H1 (cell line): ENCODE measurements at regions not wholly inside any gene's neighbourhood (a gene's known extent, or its start where the extent isn't known, plus 50 kb on each side); places are given as distances from the start of the nearest gene placed in this dataset.

ENCODE experiments used
- CTCF ChIA-PET: fragments of 300-600 bp; sonication (Branson Sonifier 250); formaldehyde crosslinking; loops from one replicate; lab custom pipeline; 2021; ENCODE audit not compliant: partially characterized antibody; lab: Charles Lee
- POLR2A ChIA-PET: fragments of 300-600 bp; sonication (Branson Sonifier 250); formaldehyde crosslinking; loops from one replicate; lab custom pipeline; 2021; ENCODE audit warnings: inconsistent platforms; ENCODE audit not compliant: partially characterized antibody; lab: Charles Lee
- DNase-seq, 2 experiments: peaks; one replicate each; pipeline versions ENCODE4 v3.0.0 to v3.0.0-alpha.2; 2010 to 2022; ENCODE audit warnings: low spot score in 2 of 2, low read depth in 1 of 2, mixed read lengths in 1 of 2
- FAIRE-seq: peaks from 2 replicates; lab custom pipeline; 2011; peaks lifted over from hg19 to GRCh38; lab: Jason Lieb, UNC
- H2AFZ ChIP-seq: 2 replicates; pipeline ENCODE4 v1.8.1; 2012; ENCODE audit warnings: low read length, inconsistent platforms
- H2AK5ac ChIP-seq: 2 replicates; pipeline ENCODE4 v1.6.1; 2013; ENCODE audit warnings: low read depth, low read length
- H2BK120ac ChIP-seq: replicated peaks from 2 replicates; pipeline ENCODE3; 2013; ENCODE audit warnings: low read depth, low read length, inconsistent platforms
- H2BK12ac ChIP-seq: 2 replicates; pipeline ENCODE4 v1.6.1; 2013; ENCODE audit warnings: low read depth, low read length
- H2BK15ac ChIP-seq: 2 replicates; pipeline ENCODE4 v1.6.1; 2013; ENCODE audit warnings: low read length
- H2BK20ac ChIP-seq: 2 replicates; pipeline ENCODE4 v1.6.1; 2013; ENCODE audit warnings: low read length
- H2BK5ac ChIP-seq: 2 replicates; pipeline ENCODE4 v1.6.1; 2013; ENCODE audit warnings: low read depth, low read length
- H3K14ac ChIP-seq: 2 replicates; pipeline ENCODE4 v1.6.1; 2013; ENCODE audit warnings: inconsistent platforms; ENCODE audit not compliant: insufficient read length
- H3K18ac ChIP-seq: 2 replicates; pipeline ENCODE4 v1.6.1; 2013; ENCODE audit warnings: low read length; ENCODE audit errors: extremely low read depth
- H3K23ac ChIP-seq: 2 replicates; pipeline ENCODE4 v1.6.1; 2013; ENCODE audit warnings: inconsistent platforms; ENCODE audit not compliant: insufficient read length
- H3K23me2 ChIP-seq: 2 replicates; pipeline ENCODE4 v1.6.1; 2013; ENCODE audit warnings: low read depth, low read length
- H3K27ac ChIP-seq: 2 replicates; pipeline ENCODE4 v1.6.1; 2011; ENCODE audit warnings: low read depth, low read length, inconsistent platforms
- H3K27me3 ChIP-seq, 4 experiments: replicated peaks in 1 of 4; 1 replicate in 1 of 4; 2 replicates in 3 of 4; pipeline versions ENCODE4 v1.6.1 to v1.8.1; 2011 to 2013; ENCODE audit warnings: low read length in 3 of 4, mild to moderate bottlenecking in 3 of 4, inconsistent platforms in 2 of 4, mixed read lengths in 2 of 4, moderate library complexity in 1 of 4; ENCODE audit not compliant: control insufficient read depth in 3 of 4, insufficient read depth in 3 of 4; ENCODE audit errors: extremely low read depth in 1 of 4
- H3K36me3 ChIP-seq, 4 experiments: 2 replicates each; pipeline versions ENCODE4 v1.6.1 to v1.8.1; 2011 to 2013; ENCODE audit warnings: mild to moderate bottlenecking in 4 of 4, low read length in 3 of 4, moderate library complexity in 2 of 4, control low read depth in 1 of 4, inconsistent platforms in 1 of 4; ENCODE audit not compliant: insufficient read depth in 4 of 4, control insufficient read depth in 2 of 4
- H3K4ac ChIP-seq: replicated peaks from 2 replicates; pipeline ENCODE3; 2013; ENCODE audit warnings: low read length, low read depth, mixed read lengths, inconsistent platforms; ENCODE audit not compliant: insufficient read length
- H3K4me1 ChIP-seq, 4 experiments: replicated peaks in 1 of 4; 1 replicate in 1 of 4; 2 replicates in 3 of 4; pipeline versions ENCODE4 v1.6.1 to v1.8.1; 2011 to 2013; ENCODE audit warnings: low read length in 3 of 4, inconsistent platforms in 2 of 4, mixed read lengths in 1 of 4; ENCODE audit not compliant: insufficient read depth in 4 of 4, control insufficient read depth in 3 of 4
- H3K4me2 ChIP-seq, 2 experiments: 2 replicates each; pipeline versions ENCODE4 v1.6.1 to v1.8.1; 2011 to 2013; ENCODE audit warnings: low read depth in 2 of 2, low read length in 2 of 2, control low read depth in 1 of 2, inconsistent platforms in 1 of 2, mild to moderate bottlenecking in 1 of 2; ENCODE audit not compliant: insufficient read depth in 1 of 2
- H3K4me3 ChIP-seq, 4 experiments: fragments of 200-600, 300-600 bp in 1 of 4; sonication (generic), shearing (Covaris generic), sonication (Bioruptor Twin) in 1 of 4; 2 replicates each; pipeline versions ENCODE4 v1.5.1 to v1.8.1; 2011 to 2016; ENCODE audit warnings: low read length in 4 of 4, low read depth in 3 of 4, control low read depth in 2 of 4, inconsistent platforms in 2 of 4, mild to moderate bottlenecking in 2 of 4, mixed read lengths in 1 of 4, moderate library complexity in 1 of 4; ENCODE audit not compliant: insufficient read depth in 2 of 4; ENCODE audit errors: extremely low read depth in 1 of 4
- H3K56ac ChIP-seq: replicated peaks from 2 replicates; pipeline ENCODE3; 2013; ENCODE audit warnings: low read depth, mild to moderate bottlenecking, mixed read lengths, low read length, inconsistent platforms; ENCODE audit not compliant: insufficient read length
- H3K79me1 ChIP-seq: 2 replicates; pipeline ENCODE4 v1.6.1; 2013; ENCODE audit warnings: low read depth, low read length, control low read depth
- H3K79me2 ChIP-seq, 2 experiments: 2 replicates each; pipeline versions ENCODE4 v1.6.1 to v1.8.1; 2012 to 2013; ENCODE audit warnings: low read length in 2 of 2, mild to moderate bottlenecking in 2 of 2, inconsistent platforms in 1 of 2; ENCODE audit not compliant: insufficient read depth in 2 of 2, control insufficient read depth in 1 of 2
- H3K9ac ChIP-seq, 4 experiments: replicated peaks in 1 of 4; 1 replicate in 1 of 4; 2 replicates in 3 of 4; pipeline versions ENCODE4 v1.6.1 to v1.8.1; 2011 to 2013; ENCODE audit warnings: low read depth in 3 of 4, low read length in 3 of 4, control low read depth in 2 of 4, mild to moderate bottlenecking in 2 of 4, moderate library complexity in 2 of 4, inconsistent platforms in 1 of 4; ENCODE audit errors: extremely low read depth in 1 of 4
- H3K9me3 ChIP-seq, 2 experiments: 2 replicates each; pipeline versions ENCODE4 v1.6.1 to v1.8.1; 2012 to 2013; ENCODE audit warnings: mild to moderate bottlenecking in 2 of 2, moderate library complexity in 2 of 2, control low read depth in 1 of 2, inconsistent platforms in 1 of 2, low read depth in 1 of 2, low read length in 1 of 2, mixed read lengths in 1 of 2; ENCODE audit not compliant: insufficient read depth in 2 of 2
- H4K20me1 ChIP-seq, 2 experiments: replicated peaks in 1 of 2; 2 replicates each; pipeline versions ENCODE3 to v1.8.1; 2011 to 2013; ENCODE audit warnings: inconsistent platforms in 2 of 2, low read length in 2 of 2, mild to moderate bottlenecking in 1 of 2; ENCODE audit not compliant: insufficient read depth in 2 of 2, control insufficient read depth in 1 of 2
- H4K5ac ChIP-seq: 2 replicates; pipeline ENCODE4 v1.6.1; 2013; ENCODE audit warnings: low read length, low read depth, mixed read lengths, inconsistent platforms; ENCODE audit not compliant: insufficient read length
- H4K8ac ChIP-seq: 2 replicates; pipeline ENCODE4 v1.8.0; 2013; ENCODE audit warnings: mild to moderate bottlenecking, moderate library complexity, low read length, inconsistent platforms; ENCODE audit not compliant: insufficient read depth; ENCODE audit errors: extremely low read depth
- H4K91ac ChIP-seq: replicated peaks from 2 replicates; pipeline ENCODE3; 2013; ENCODE audit warnings: low read length, mixed read lengths, inconsistent platforms; ENCODE audit not compliant: insufficient read length
- CBX8 ChIP-seq: fragments of 300-800, 300-1000 bp; sonication (generic); IDR thresholded peaks from 2 replicates; pipeline ENCODE4 v1.7.1; 2016; ENCODE audit warnings: low read depth, low read length, borderline replicate concordance
- CREB1 ChIP-seq: IDR thresholded peaks from 2 replicates; pipeline ENCODE4 v1.6.1; 2012; ENCODE audit warnings: inconsistent platforms
- HDAC6 ChIP-seq: IDR thresholded peaks from one replicate; pipeline ENCODE4 v1.7.1; 2012; ENCODE audit warnings: low read depth, mild to moderate bottlenecking, inconsistent platforms, low read length, moderate library complexity
- MAX ChIP-seq: IDR thresholded peaks from 2 replicates; pipeline ENCODE4 v1.6.1; 2012; ENCODE audit warnings: inconsistent platforms
- POLR2AphosphoS5 ChIP-seq: IDR thresholded peaks from 2 replicates; pipeline ENCODE4 v1.6.1; 2011; ENCODE audit warnings: low read depth, low read length
- WGBS, 2 experiments: shearing (Covaris generic) in 1 of 2; methylation state at CpG; one replicate each; pipeline versions ENCODE4 v1.1.6 to v1.1.7; 2013 to 2015; ENCODE audit warnings: low lambda C conversion rate in 2 of 2, mixed read lengths in 2 of 2, inconsistent platforms in 1 of 2, low coverage in 1 of 2, missing lambda C conversion rate in 1 of 2; ENCODE audit not compliant: insufficient replicate concordance in 2 of 2, insufficient coverage in 1 of 2, insufficient read length in 1 of 2; ENCODE audit errors: extremely low coverage in 1 of 2, missing lambda C conversion rate in 1 of 2; 5-methylcytosine and 5-hydroxymethylcytosine counted together

DNA sequence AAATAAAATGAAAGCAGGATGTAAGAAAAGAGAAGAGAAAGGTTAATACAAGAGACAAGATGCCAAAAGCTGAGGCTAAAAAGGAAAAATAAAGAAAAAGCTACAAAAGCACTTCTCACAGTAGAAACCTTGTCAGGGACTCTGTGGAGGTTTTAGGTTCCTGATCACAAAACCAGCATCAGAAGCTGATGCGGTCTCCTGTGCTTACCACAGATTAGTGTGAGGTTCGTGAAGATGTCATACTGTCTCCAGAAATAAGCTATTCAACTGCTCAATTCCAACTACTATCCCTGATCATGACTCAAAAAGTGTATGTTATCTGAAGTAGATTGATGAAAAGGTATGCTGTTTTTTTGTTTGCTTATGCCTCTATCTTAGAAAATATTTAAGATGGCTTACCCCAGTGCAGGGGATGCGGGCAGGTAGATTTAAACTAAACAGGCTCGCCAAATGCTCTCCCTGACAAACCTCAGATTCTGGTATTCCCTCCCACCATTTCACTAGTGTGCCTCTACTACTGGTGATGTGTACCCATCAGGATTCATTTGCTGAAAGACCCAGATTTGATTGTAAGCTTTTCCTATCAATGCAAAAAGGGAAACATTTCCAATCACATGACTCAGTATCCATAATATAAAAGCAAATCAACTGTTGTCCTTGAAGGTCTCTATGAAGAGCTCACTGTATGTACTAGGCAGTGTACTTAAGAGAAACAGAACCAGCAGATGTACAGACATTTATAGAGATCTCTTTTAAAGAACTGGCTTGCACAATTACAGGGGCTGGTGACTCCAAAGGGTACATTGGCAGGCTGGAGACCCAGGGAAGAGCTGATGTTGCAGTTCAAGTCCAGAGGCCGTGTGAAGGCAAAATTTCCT lies 169.5 kb upstream of the FOXN3 start:
- no peak overlapping the region for H3K9ac ChIP-seq
- no peak overlapping the region for H3K27ac ChIP-seq
- no peak overlapping the region for H2BK20ac ChIP-seq
- H3K18ac ChIP-seq, result no peak overlapping the region
- no peak overlapping the region for H3K56ac ChIP-seq
- H3K79me2 ChIP-seq, result peaks cover 19 to 94% of the 10 kb centered on the region in 2 experiments
- peaks cover 0 to 5% of the 10 kb centered on the region in 2 experiments for H4K20me1 ChIP-seq
- H2BK15ac ChIP-seq, result no peak overlapping the region
- H3K14ac ChIP-seq, result no peak overlapping the region
- no peak overlapping the region for H2BK5ac ChIP-seq
- no peak overlapping the region for H3K4ac ChIP-seq
- H2AK5ac ChIP-seq, result no peak overlapping the region
- no peaks in the 10 kb centered on the region for H3K27me3 ChIP-seq
- TF ChIP-seq POLR2AphosphoS5 (no peak), CREB1 (no peak), HDAC6 (no peak), CBX8 (no peak), MAX (no peak)
- peaks cover 0 to 6% (median 1%) of the 10 kb centered on the region in 4 experiments; a peak in 2 of 8 replicates for H3K36me3 ChIP-seq
- H4K5ac ChIP-seq, result no peak overlapping the region
- H3K4me3 ChIP-seq, result no peak overlapping the region
- H3K79me1 ChIP-seq, result peaks cover 8% of the 10 kb centered on the region
- FAIRE-seq, result no peak
- ChIA-PET POLR2A (interaction anchor here (0.6 to 1.8 kb wide), 3 partner anchors 9 to 176 kb away, joined by 3 to 4 read pairs (median 4); no protein-coding TSS in a partner anchor), CTCF (interaction anchor here (1.0 to 1.1 kb wide), 2 partner anchors 121 to 409 kb away, joined by 3 to 4 read pairs; no protein-coding TSS in a partner anchor)
- no peaks in the 10 kb centered on the region for H3K9me3 ChIP-seq
- H3K4me2 ChIP-seq, result no peak overlapping the region
- no peak overlapping the region for H2BK12ac ChIP-seq
- no peak overlapping the region for H4K8ac ChIP-seq
- WGBS, 2 experiments, result 88% methylated on average over 5 of the region's 5 CpGs; no CpG with 5 or more reads in 1 of the 2 experiments
- H3K4me1 ChIP-seq, result peaks cover 4 to 20% (median 5%) of the 10 kb centered on the region in 4 experiments; a peak in 5 of 7 replicates
- H2BK120ac ChIP-seq, result no peak overlapping the region
- no peak overlapping the region for H4K91ac ChIP-seq
- no peak overlapping the region for H3K23ac ChIP-seq
- no peak for DNase-seq
- no peak overlapping the region for H2AFZ ChIP-seq
- H3K23me2 ChIP-seq, result no peaks in the 10 kb centered on the region
